ENCODE measurements at regions not wholly inside any gene's neighbourhood (a gene's known extent, or its start where the extent isn't known, plus 50 kb on each side); places are given as distances from the start of the nearest gene placed in this dataset.
"Not testable (repeated sequence)": the region's sequence is repeated elsewhere in the genome, so short reads cannot be mapped to it uniquely, and the experiment has no call there.

DNA sequence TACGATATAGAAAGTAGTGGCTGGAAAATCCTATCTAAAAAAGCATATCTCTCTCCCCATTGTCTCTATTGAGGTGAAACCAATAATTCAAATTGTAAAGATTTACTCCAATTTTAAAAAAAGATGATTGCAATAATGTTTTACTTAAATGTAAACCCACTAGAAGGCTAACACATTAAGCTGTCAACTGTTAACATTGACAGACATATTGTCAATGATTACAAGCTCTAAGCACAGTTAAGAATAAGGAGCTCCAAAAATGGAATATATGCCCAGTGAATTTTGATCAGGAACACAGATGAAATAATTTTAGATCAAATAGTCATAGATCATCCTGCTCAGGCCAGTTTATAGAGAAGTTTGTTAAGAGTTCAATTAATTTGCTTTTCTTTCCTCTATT, 123.6 kb upstream of the NETO1 start:
- DNase-seq (ENCODE audit: low spot score), result no peak

GRCh38 chr18:72987570-72987969, 119.8 kb upstream of the NETO1 start:
- not testable (repeated sequence) for DNase-seq (ENCODE audit: low spot score)

DNA sequence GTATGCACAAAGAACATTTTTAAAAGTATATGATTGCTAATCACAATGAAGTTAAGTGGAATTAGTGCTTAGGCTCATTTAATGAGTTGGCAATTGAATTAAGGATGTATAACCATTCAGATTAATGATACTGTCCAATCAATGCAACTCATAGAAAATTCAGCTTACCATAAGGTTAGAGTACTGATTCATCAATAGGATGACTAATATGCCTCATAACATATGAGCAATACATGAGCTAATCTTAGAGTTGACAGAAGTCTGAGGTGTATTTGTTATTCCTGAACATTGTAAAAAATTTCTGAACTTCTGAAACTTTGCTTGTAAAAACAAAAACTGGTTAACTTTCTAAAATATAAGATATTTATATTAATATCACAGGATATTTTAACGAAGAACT, 118.3 kb upstream of the NETO1 start:
- DNase-seq (ENCODE audit: low spot score), result no peak

DNA sequence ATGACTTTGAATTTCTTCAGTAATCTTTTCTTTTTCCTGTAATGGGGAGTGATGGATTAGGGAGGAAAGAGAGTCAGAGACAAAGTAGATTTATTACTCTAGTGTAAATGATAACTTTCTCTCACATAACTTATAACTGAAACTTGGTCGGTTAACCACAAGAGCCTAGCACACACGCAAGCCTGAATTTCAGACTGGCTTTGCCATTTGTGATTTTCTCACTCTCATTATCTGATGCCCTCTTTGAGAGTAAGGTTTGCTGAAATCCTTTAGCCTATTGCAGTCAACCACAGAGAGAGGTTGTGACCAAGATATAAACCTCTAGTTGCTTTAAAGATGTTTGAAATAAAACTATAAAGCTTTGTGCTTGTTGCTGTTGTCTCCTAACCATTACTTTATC, 117.9 kb upstream of the NETO1 start:
- no peak for DNase-seq (ENCODE audit: low spot score)

GRCh38 chr18:72984290-72984689, 116.5 kb upstream of the NETO1 start:
- DNase-seq (ENCODE audit: low spot score), result no peak

DNA sequence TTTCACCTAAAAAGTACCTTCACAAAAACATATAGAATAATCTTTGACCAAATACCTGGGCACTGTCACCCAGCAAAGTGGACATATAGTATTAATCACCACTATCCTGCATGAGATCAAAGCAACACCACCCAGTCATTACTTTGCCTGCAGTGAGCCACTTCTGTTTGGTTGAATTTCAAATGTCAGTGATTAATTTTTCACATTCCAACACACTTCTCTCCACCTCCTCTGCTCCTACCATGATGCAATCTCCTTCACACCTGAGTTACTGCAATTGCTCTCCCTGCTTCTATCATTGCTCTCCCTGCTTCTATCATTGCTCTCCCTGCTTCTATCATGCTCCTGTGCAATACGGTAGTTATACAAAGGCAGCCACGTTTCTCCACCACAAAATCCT, 106.1 kb upstream of the NETO1 start:
- no peak for DNase-seq (ENCODE audit: low spot score)

- DNase-seq (ENCODE audit: low spot score), result no peak
These were observed 97.8 kb upstream of the NETO1 start for GRCh38 chr18:72965616-72966015.

DNA sequence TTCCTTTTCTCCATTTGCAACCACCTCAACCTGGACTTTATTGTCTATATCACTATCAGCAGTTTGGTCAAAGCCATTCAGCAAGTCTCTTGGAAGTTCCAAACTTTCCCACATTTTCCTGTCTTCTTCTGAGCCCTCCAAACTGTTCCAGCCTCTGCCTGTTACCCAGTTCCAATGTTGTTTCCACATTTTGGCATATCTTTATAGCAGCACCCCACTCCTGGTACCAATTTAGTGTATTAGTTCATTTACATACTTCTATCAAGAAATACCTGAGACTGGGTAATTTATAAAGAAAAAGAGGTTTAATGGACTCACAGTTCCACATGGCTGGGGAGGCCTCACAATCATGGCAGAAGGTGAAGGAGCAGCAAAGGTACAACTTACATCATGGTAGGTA, 90.4 kb upstream of the NETO1 start:
- DNase-seq (ENCODE audit: low spot score), result not testable (repeated sequence)

DNA sequence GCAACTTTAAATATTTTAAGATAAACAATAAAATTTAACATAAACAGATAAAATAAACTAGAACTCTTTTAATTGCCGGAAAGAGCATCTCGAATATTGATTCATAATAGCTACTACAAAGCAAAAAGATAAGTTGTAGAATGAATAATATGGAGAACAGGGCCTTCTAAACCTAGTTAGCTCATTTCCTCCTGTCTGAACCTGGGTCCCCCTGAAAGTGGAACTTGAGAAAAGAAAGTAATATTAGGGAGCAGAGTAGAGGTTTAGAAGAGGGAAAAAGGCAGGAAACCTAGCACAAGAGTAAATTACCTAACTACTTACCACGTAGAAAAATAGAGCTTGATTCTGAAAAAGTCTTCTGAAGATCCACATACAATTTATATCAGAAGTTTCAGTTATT, 80.7 kb upstream of the NETO1 start:
- no peak for DNase-seq (ENCODE audit: low spot score)

GRCh38 chr18:72942766-72943165, 75.0 kb upstream of the NETO1 start:
- no peak for DNase-seq (ENCODE audit: low spot score)

DNA sequence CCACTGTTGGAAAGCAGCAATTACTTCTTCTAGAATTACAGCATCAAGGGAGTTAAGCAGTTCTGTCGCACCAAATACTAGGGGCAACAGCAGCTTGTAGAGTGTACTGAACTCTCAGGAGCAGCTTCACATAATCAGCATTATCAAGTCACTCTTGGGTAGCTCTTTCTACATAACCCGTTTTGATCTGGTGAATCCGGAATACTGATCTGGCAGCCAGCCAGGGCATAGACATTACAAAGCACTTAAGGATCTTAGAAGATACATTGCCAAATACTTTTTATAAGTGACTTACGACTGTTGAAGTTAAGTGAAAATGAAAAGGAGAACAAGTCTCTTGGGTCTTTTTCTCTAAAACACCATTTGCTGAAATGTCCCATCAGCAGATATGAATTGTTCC, 73.2 kb upstream of the NETO1 start:
- DNase-seq (ENCODE audit: low spot score), result no peak

DNA sequence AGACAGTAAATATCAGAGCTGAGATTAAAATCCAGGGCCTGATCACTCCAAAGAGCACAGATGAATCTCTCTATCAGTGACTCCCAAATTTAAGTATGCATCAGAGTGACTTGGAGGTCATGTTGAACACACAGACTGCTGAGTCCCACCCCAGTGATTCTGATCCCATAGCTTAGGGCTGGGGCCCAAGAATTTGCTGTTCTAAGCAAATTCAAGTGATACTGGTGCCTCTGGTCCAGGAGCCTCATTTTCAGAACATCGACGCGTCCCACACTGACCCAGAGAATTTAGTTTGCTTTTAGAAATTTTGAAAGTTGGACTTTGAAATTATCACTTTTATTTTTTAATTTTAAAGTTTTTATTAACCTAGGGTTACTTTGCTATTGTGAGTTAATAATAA, 72.7 kb upstream of the NETO1 start:
- DNase-seq (ENCODE audit: low spot score), result no peak

DNA sequence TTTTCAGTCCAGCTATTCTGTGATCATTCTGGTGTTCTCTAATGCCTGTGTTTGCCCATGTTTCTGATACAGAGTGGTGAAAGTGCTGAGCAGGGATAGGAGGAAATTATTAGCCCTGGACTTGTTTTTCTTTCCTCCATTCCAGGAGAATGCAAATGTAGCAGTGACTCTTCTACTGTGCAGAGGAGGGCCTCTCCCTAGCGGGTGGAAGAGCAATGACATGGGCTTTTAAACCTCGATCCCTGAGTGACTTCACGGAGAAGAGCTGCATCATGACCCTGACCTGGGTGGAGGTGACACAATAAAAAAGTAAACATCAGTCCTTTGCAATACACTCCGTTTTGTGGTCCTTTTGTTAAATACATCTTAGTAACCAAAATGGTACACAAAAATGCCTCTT, 68.0 kb upstream of the NETO1 start:
- no peak for DNase-seq (ENCODE audit: low spot score)

DNA sequence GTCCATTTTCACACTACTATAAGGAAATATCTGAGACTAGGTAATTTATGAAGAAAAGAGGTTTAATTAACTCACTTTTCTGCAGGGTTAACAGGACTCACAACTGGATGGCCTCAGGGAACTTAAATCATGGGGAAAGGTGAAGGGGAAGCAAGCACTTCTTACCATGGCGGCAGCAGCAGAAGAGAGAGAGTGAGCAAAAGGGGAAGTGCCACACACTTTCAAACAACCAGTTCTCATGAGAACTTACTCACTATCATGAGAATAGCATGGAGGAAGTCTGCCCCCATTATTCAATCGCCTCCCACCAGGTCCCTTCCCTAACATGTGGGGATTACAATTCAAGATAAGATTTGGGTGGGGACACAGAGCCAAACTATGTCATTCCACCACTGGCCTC, 55.1 kb upstream of the NETO1 start:
- DNase-seq (ENCODE audit: low spot score), result no peak

Measured in kidney capillary endothelial cell (primary cell).